ENCODE measurements at regions not wholly inside any gene's neighbourhood (a gene's known extent, or its start where the extent isn't known, plus 50 kb on each side); places are given as distances from the start of the nearest gene placed in this dataset.
A peak's percentile ranks its signal among the peaks of the same experiment; 100 is the strongest.
"Not testable (repeated sequence)": the region's sequence is repeated elsewhere in the genome, so short reads cannot be mapped to it uniquely, and the experiment has no call there.

GRCh38 chr14:89743828-89744227 is 210.7 kb downstream of the EFCAB11 start:
- peaks cover 9% of the 10 kb centered on the region for H3K36me3 Mint-ChIP-seq (ENCODE audit: low read depth)
- peaks cover 35% of the 10 kb centered on the region for H3K9me3 Mint-ChIP-seq
- ChIA-PET CTCF (interaction anchor here (0.9 kb wide), 1 partner anchor 14 kb away, joined by 4 read pairs; no protein-coding TSS in a partner anchor), POLR2A (no interaction called here)
- H3K27me3 Mint-ChIP-seq = no peaks in the 10 kb centered on the region
- H3K27ac Mint-ChIP-seq = no peak overlapping the region
- no peak for DNase-seq
- peaks cover 4% of the 10 kb centered on the region for H3K4me1 Mint-ChIP-seq
- no peak overlapping the region for H3K4me3 Mint-ChIP-seq

GRCh38 chr14:89740241-89740640 is 214.3 kb downstream of the EFCAB11 start:
- H3K4me3 Mint-ChIP-seq = no peak overlapping the region
- H3K9me3 Mint-ChIP-seq = peaks cover 17% of the 10 kb centered on the region
- peaks cover 4% of the 10 kb centered on the region for H3K4me1 Mint-ChIP-seq
- ChIA-PET CTCF (interaction anchor here (0.5 to 1.3 kb wide), 2 partner anchors 12 to 136 kb away, joined by 3 to 4 read pairs; no protein-coding TSS in a partner anchor), POLR2A (no interaction called here)
- no peak overlapping the region for H3K27ac Mint-ChIP-seq
- peaks cover 3% of the 10 kb centered on the region for H3K27me3 Mint-ChIP-seq
- peaks cover 8% of the 10 kb centered on the region for H3K36me3 Mint-ChIP-seq (ENCODE audit: low read depth)
- DNase-seq = no peak

GRCh38 chr14:89736881-89737280 is 217.6 kb downstream of the EFCAB11 start:
- CTCF ChIA-PET = no interaction called here
- H3K4me1 Mint-ChIP-seq = no peaks in the 10 kb centered on the region
- DNase-seq = no peak
- POLR2A ChIA-PET = no interaction called here
- peaks cover 3% of the 10 kb centered on the region for H3K27me3 Mint-ChIP-seq
- H3K36me3 Mint-ChIP-seq (ENCODE audit: low read depth) = peaks cover 2% of the 10 kb centered on the region
- peaks cover 16% of the 10 kb centered on the region for H3K9me3 Mint-ChIP-seq
- no peak overlapping the region for H3K4me3 Mint-ChIP-seq
- no peak overlapping the region for H3K27ac Mint-ChIP-seq

- ChIA-PET POLR2A (no interaction called here), CTCF (no interaction called here)
- DNase-seq = no peak
- Mint-ChIP-seq H3K27ac (no peak overlapping the region), H3K36me3 (ENCODE audit: low read depth) (no peaks in the 10 kb centered on the region), H3K27me3 (no peaks in the 10 kb centered on the region), H3K4me1 (peaks cover 8% of the 10 kb centered on the region), H3K9me3 (peaks cover 8% of the 10 kb centered on the region), H3K4me3 (no peak overlapping the region)
These were observed 223.1 kb downstream of the EFCAB11 start for GRCh38 chr14:89731396-89731933.

- Mint-ChIP-seq H3K4me3 (no peak overlapping the region), H3K9me3 (peaks cover 8% of the 10 kb centered on the region), H3K36me3 (ENCODE audit: low read depth) (no peaks in the 10 kb centered on the region), H3K27me3 (no peaks in the 10 kb centered on the region), H3K27ac (no peak overlapping the region), H3K4me1 (peaks cover 15% of the 10 kb centered on the region)
- ChIA-PET POLR2A (no interaction called here), CTCF (no interaction called here)
- DNase-seq = no peak
These were observed 223.8 kb downstream of the EFCAB11 start for GRCh38 chr14:89730687-89731086.

GRCh38 chr14:89728964-89729363 is 225.6 kb downstream of the EFCAB11 start:
- H3K4me1 Mint-ChIP-seq = peaks cover 31% of the 10 kb centered on the region
- peaks cover 7% of the 10 kb centered on the region for H3K9me3 Mint-ChIP-seq
- no peaks in the 10 kb centered on the region for H3K27me3 Mint-ChIP-seq
- no peak overlapping the region for H3K4me3 Mint-ChIP-seq
- no peak for DNase-seq
- H3K36me3 Mint-ChIP-seq (ENCODE audit: low read depth) = peaks cover 4% of the 10 kb centered on the region
- CTCF ChIA-PET = interaction anchor here (0.9 to 1.8 kb wide), 2 partner anchors 11 to 15 kb away, joined by 4 read pairs; no protein-coding TSS in a partner anchor
- H3K27ac Mint-ChIP-seq = no peak overlapping the region
- POLR2A ChIA-PET = interaction anchor here (0.6 kb wide), 1 partner anchor 55 kb away, joined by 6 read pairs; no protein-coding TSS in a partner anchor

GRCh38 chr14:89726226-89726625 is 228.3 kb downstream of the EFCAB11 start:
- DNase-seq, H3K9me3 Mint-ChIP-seq, H3K27me3 Mint-ChIP-seq, POLR2A ChIA-PET, H3K4me3 Mint-ChIP-seq: not testable (repeated sequence)
- peak overlapping the region; percentile 44 for H3K27ac Mint-ChIP-seq
- CTCF ChIA-PET = interaction anchor here (1.0 kb wide), 1 partner anchor 25 kb away, joined by 3 read pairs; no protein-coding TSS in a partner anchor
- peaks cover 57% of the 10 kb centered on the region for H3K4me1 Mint-ChIP-seq
- H3K36me3 Mint-ChIP-seq (ENCODE audit: low read depth) = peaks cover 13% of the 10 kb centered on the region

- H3K4me3 Mint-ChIP-seq = peak overlapping the region; percentile 70
- peak overlapping the region; percentile 92 for H3K27ac Mint-ChIP-seq
- ChIA-PET POLR2A (no interaction called here), CTCF (no interaction called here)
- H3K36me3 Mint-ChIP-seq (ENCODE audit: low read depth) = peaks cover 18% of the 10 kb centered on the region
- DNase-seq = peak; percentile 40
- peaks cover 73% of the 10 kb centered on the region for H3K4me1 Mint-ChIP-seq
- H3K9me3 Mint-ChIP-seq = peaks cover 12% of the 10 kb centered on the region
- H3K27me3 Mint-ChIP-seq = no peaks in the 10 kb centered on the region
These were observed 229.9 kb downstream of the EFCAB11 start for GRCh38 chr14:89724628-89724960.

GRCh38 chr14:89723930-89724627 is 230.5 kb downstream of the EFCAB11 start:
- ChIA-PET CTCF (interaction anchor here (1.0 kb wide), 1 partner anchor 9 kb away, joined by 3 read pairs; no protein-coding TSS in a partner anchor), POLR2A (no interaction called here)
- Mint-ChIP-seq H3K9me3 (peaks cover 14% of the 10 kb centered on the region), H3K36me3 (ENCODE audit: low read depth) (peaks cover 18% of the 10 kb centered on the region), H3K4me1 (peaks cover 77% of the 10 kb centered on the region), H3K27ac (peak overlapping the region; percentile 92), H3K27me3 (no peaks in the 10 kb centered on the region), H3K4me3 (peak overlapping the region; percentile 70)
- no peak for DNase-seq

- Mint-ChIP-seq H3K9me3 (peaks cover 14% of the 10 kb centered on the region), H3K27ac (peak overlapping the region; percentile 98), H3K27me3 (no peaks in the 10 kb centered on the region), H3K4me3 (no peak overlapping the region), H3K36me3 (ENCODE audit: low read depth) (peaks cover 22% of the 10 kb centered on the region), H3K4me1 (peaks cover 81% of the 10 kb centered on the region)
- CTCF ChIA-PET = interaction anchor here (0.6 to 1.6 kb wide), 6 partner anchors 9 to 634 kb away, joined by 3 to 4 read pairs (median 4); no protein-coding TSS in a partner anchor
- no peak for DNase-seq
- POLR2A ChIA-PET = no interaction called here
These were observed 232.6 kb downstream of the EFCAB11 start for GRCh38 chr14:89721956-89722355.

- ChIA-PET POLR2A (interaction anchor here (0.6 to 0.7 kb wide), 5 partner anchors 11 to 82 kb away, joined by 3 to 6 read pairs (median 3); no protein-coding TSS in a partner anchor), CTCF (interaction anchor here (0.6 to 1.6 kb wide), 10 partner anchors 8 to 1634 kb away, joined by 3 to 4 read pairs (median 3); no protein-coding TSS in a partner anchor)
- Mint-ChIP-seq H3K4me1 (peaks cover 73% of the 10 kb centered on the region), H3K36me3 (ENCODE audit: low read depth) (peaks cover 22% of the 10 kb centered on the region), H3K9me3 (peaks cover 17% of the 10 kb centered on the region), H3K27me3 (no peaks in the 10 kb centered on the region), H3K27ac (peak overlapping the region; percentile 98), H3K4me3 (peak overlapping the region; percentile 57)
- DNase-seq = peak; percentile 85
These were observed 233.5 kb downstream of the EFCAB11 start for GRCh38 chr14:89720741-89721729.

- no peaks in the 10 kb centered on the region for H3K27me3 Mint-ChIP-seq
- peak; percentile 38 for DNase-seq
- ChIA-PET POLR2A (interaction anchor here (0.7 kb wide), 1 partner anchor 27 kb away, joined by 4 read pairs; no protein-coding TSS in a partner anchor), CTCF (interaction anchor here (0.7 to 1.6 kb wide), 6 partner anchors 12 to 126 kb away, joined by 3 to 4 read pairs (median 4); no protein-coding TSS in a partner anchor)
- peak overlapping the region; percentile 57 for H3K4me3 Mint-ChIP-seq
- peak overlapping the region; percentile 98 for H3K27ac Mint-ChIP-seq
- H3K9me3 Mint-ChIP-seq = peaks cover 18% of the 10 kb centered on the region
- peaks cover 66% of the 10 kb centered on the region for H3K4me1 Mint-ChIP-seq
- peaks cover 25% of the 10 kb centered on the region for H3K36me3 Mint-ChIP-seq (ENCODE audit: low read depth)
These were observed 234.3 kb downstream of the EFCAB11 start for GRCh38 chr14:89720076-89720687.

All from activated CD4-positive, alpha-beta T cell treated with anti-CD3 and anti-CD28 coated beads, Interleukin-2, amount 10 ng/mL, durations not matched to agents 7 days and 5 days (primary cell).